Activated B cell treated with CpG ODN at 0.5 μM for 24 hours (primary cell): ENCODE measurements at regions not wholly inside any gene's neighbourhood (a gene's known extent, or its start where the extent isn't known, plus 50 kb on each side); places are given as distances from the start of the nearest gene placed in this dataset.

Source experiments
- ATAC-seq: fragments of 200-7000 bp; cut with Tn5 transposase; one replicate; pipeline ENCODE4 v1.10.0; 2021; ENCODE audit warnings: low read depth, mild to moderate bottlenecking, moderate library complexity
- CTCF ChIA-PET: fragments of 350-600 bp; sonication (Branson Sonifier 250); formaldehyde crosslinking; loops from one replicate; lab custom pipeline; 2021; ENCODE audit warnings: antibody characterized with exemption; lab: Charles Lee
- POLR2A ChIA-PET: fragments of 350-600 bp; sonication (Branson Sonifier 250); formaldehyde crosslinking; loops from one replicate; lab custom pipeline; 2021; ENCODE audit warnings: antibody characterized with exemption; lab: Charles Lee
- DNase-seq: peaks from one replicate; pipeline ENCODE4 v3.0.0; 2022
- H3K27ac Mint-ChIP-seq: one replicate; pipeline ENCODE4 v1.8.0; 2020; ENCODE audit warnings: mixed read lengths
- H3K27me3 Mint-ChIP-seq: one replicate; pipeline ENCODE4 v1.8.0; 2021; ENCODE audit warnings: mixed read lengths
- H3K36me3 Mint-ChIP-seq: one replicate; pipeline ENCODE4 v1.8.0; 2021; ENCODE audit warnings: low read depth, mixed read lengths
- H3K4me1 Mint-ChIP-seq: one replicate; pipeline ENCODE4 v1.8.0; 2021; ENCODE audit warnings: mixed read lengths
- H3K4me3 Mint-ChIP-seq: one replicate; pipeline ENCODE4 v1.8.0; 2020; ENCODE audit warnings: mild to moderate bottlenecking, mixed read lengths
- H3K9me3 Mint-ChIP-seq: one replicate; pipeline ENCODE4 v1.8.0; 2020; ENCODE audit warnings: mixed read lengths
- intact Hi-C: fragments of 100-400 bp; cut with micrococcal nuclease; formaldehyde crosslinking; loops from one replicate; pipeline ENCODE4 v1.15.1; 2024
- TF ChIP-seq, protein P1 (sequence below): fragments of 200-600 bp; IDR thresholded peaks from one replicate; pipeline ENCODE4 v1.8.0; 2022; ENCODE audit warnings: antibody characterized with exemption, mild to moderate bottlenecking

DNA sequence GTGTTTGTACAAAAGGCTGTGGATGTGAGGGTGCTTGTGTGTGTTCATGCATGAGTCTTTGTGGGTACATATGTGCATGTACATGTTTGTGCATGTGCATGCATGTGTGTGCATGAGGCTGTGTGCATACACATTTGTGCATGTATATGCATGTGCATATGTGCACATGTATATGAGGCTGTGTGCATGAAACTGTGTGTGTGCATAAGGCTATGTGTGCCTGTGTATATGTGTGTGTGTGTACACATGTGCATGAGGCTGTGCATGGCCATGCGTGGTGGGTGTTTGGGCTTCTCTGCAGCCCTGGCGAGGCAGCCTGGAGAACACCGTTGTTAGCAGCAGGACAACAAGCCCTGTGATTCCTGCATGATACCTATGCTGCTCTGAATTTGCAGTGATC lies 207.7 kb upstream of the ADCY1 start:
- DNase-seq (no peak), ATAC-seq (no peak)
- POLR2A ChIA-PET, result no interaction called here
- peaks cover 4% of the 10 kb centered on the region for H3K9me3 Mint-ChIP-seq
- intact Hi-C loops, result no loop called here
- H3K36me3 Mint-ChIP-seq, result no peaks in the 10 kb centered on the region
- CTCF ChIA-PET, result no interaction called here
- no peaks in the 10 kb centered on the region for H3K4me1 Mint-ChIP-seq
- H3K4me3 Mint-ChIP-seq, result no peak overlapping the region
- H3K27ac Mint-ChIP-seq, result no peak overlapping the region
- TF ChIP-seq, protein P1, sequence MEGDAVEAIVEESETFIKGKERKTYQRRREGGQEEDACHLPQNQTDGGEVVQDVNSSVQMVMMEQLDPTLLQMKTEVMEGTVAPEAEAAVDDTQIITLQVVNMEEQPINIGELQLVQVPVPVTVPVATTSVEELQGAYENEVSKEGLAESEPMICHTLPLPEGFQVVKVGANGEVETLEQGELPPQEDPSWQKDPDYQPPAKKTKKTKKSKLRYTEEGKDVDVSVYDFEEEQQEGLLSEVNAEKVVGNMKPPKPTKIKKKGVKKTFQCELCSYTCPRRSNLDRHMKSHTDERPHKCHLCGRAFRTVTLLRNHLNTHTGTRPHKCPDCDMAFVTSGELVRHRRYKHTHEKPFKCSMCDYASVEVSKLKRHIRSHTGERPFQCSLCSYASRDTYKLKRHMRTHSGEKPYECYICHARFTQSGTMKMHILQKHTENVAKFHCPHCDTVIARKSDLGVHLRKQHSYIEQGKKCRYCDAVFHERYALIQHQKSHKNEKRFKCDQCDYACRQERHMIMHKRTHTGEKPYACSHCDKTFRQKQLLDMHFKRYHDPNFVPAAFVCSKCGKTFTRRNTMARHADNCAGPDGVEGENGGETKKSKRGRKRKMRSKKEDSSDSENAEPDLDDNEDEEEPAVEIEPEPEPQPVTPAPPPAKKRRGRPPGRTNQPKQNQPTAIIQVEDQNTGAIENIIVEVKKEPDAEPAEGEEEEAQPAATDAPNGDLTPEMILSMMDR, result no peak
- peaks cover 5% of the 10 kb centered on the region for H3K27me3 Mint-ChIP-seq

DNA sequence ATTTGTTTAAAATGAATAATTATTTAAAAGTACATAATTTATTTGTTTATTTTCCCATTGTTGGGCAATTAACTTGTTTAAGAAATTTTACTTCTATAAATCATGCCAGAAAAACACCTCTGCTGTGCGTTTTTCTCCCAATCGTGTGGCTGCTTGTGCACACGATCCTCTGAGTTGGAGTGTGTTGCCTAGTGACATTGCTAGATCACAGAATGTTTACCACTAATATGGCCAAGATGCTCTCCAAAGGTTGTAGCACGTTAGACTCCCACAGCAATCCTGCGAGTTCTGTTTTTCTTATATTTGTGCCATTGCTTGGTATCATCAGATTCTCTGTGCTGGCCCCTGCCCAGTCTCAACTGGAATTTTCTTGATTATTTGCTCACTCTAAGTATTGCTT lies 207.1 kb upstream of the ADCY1 start:
- no peaks in the 10 kb centered on the region for H3K36me3 Mint-ChIP-seq
- DNase-seq (no peak), ATAC-seq (no peak)
- ChIA-PET CTCF (no interaction called here), POLR2A (no interaction called here)
- peaks cover 4% of the 10 kb centered on the region for H3K9me3 Mint-ChIP-seq
- TF ChIP-seq, protein P1, result no peak
- H3K27ac Mint-ChIP-seq, result no peak overlapping the region
- H3K4me1 Mint-ChIP-seq, result no peaks in the 10 kb centered on the region
- H3K4me3 Mint-ChIP-seq, result no peak overlapping the region
- H3K27me3 Mint-ChIP-seq, result peaks cover 5% of the 10 kb centered on the region
- intact Hi-C loops, result no loop called here

DNA sequence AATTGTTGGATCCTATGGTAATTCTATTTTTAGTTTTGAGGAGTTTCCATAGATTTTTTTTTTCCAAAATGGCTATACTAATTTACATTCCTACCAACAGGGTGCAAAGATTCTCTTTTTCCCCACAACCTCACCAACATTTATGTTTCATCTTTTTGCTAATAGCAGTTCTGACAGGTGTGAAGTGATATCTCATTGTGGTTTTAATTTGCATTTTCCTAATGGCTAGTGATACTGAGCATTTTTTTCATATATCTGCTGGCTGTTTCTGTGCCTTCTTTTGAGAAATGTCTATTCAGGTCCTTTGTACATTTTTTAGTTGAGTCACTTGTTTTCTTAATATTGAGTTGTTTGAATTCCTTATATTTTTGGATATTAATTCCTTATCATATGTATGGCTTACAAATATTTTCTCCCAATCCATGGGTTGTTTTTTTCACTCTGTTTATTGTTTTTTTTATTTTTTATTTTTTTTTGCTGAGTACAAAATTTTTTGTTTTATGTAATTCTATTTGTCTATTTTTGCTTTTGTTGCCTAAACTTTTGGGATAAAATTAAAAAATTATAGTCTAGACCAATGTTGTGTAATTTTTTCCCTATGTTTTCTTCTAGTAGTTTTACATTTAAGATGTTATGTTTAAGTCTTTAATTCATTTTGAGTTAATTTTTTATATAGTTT lies 205.9 kb upstream of the ADCY1 start:
- POLR2A ChIA-PET, result no interaction called here

DNA sequence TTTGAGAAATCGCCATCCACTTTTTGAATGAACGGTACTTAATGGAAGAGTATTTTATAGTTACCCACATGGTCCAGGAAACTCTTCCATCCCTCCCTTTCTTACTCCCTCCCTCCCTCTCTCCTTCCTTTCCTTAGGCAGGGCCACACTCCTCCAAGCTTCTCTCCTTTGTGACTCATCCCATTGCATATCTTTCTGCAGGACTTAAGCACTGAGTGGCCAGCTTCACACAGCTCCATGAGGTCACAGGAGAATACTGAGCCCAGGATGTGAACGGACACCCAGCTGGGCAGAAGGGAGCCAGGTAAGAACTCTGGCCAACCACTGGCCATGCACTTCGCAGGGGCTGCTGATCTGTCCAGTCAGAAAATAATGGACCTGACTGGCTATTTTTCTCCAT lies 189.7 kb upstream of the ADCY1 start:
- Mint-ChIP-seq H3K4me1 (no peaks in the 10 kb centered on the region), H3K36me3 (no peaks in the 10 kb centered on the region), H3K9me3 (no peaks in the 10 kb centered on the region), H3K27ac (no peak overlapping the region), H3K4me3 (no peak overlapping the region), H3K27me3 (no peaks in the 10 kb centered on the region)
- CTCF ChIA-PET, result no interaction called here
- TF ChIP-seq, protein P1, result no peak
- intact Hi-C loops, result no loop called here
- POLR2A ChIA-PET, result no interaction called here
- ATAC-seq, result no peak
- DNase-seq, result no peak

More for the DNA sequence above, 205.9 kb upstream of the ADCY1 start:
- H3K4me3 Mint-ChIP-seq, result no peak overlapping the region
- intact Hi-C loops, result no loop called here
- no peak for DNase-seq
- no peaks in the 10 kb centered on the region for H3K4me1 Mint-ChIP-seq
- H3K36me3 Mint-ChIP-seq, result no peaks in the 10 kb centered on the region
- H3K9me3 Mint-ChIP-seq, result peaks cover 4% of the 10 kb centered on the region
- no peak overlapping the region for H3K27ac Mint-ChIP-seq
- H3K27me3 Mint-ChIP-seq, result peaks cover 5% of the 10 kb centered on the region
- no peak for ATAC-seq
- TF ChIP-seq, protein P1, result no peak
- CTCF ChIA-PET, result no interaction called here

DNA sequence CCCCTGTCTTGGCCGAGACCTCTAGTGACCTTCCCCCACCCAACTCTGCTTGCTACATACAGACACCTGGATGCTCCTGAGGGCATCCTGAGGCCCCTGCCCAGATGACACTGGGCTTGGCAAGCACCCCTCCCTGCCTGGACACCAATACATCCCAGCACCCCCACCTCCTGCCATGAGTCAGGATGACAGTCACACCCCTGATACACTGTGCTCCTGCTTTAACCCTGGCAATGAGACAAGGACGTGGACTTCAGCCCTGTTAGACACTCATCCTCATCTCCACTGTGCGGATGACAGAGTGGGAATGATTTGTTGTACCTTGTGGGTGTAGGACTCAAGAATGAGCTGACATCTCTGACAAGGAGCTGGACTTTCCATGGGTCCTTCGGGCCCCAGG lies 186.3 kb upstream of the ADCY1 start:
- POLR2A ChIA-PET, result no interaction called here
- TF ChIP-seq, protein P1, result no peak
- Mint-ChIP-seq H3K36me3 (no peaks in the 10 kb centered on the region), H3K27me3 (no peaks in the 10 kb centered on the region), H3K27ac (no peak overlapping the region), H3K4me1 (no peaks in the 10 kb centered on the region), H3K9me3 (no peaks in the 10 kb centered on the region), H3K4me3 (no peak overlapping the region)
- no peak for DNase-seq
- intact Hi-C loops, result no loop called here
- CTCF ChIA-PET, result no interaction called here
- no peak for ATAC-seq
